ENCODE measurements at regions not wholly inside any gene's neighbourhood (a gene's known extent, or its start where the extent isn't known, plus 50 kb on each side); places are given as distances from the start of the nearest gene placed in this dataset.
"Not testable (repeated sequence)": the region's sequence is repeated elsewhere in the genome, so short reads cannot be mapped to it uniquely, and the experiment has no call there.

DNA sequence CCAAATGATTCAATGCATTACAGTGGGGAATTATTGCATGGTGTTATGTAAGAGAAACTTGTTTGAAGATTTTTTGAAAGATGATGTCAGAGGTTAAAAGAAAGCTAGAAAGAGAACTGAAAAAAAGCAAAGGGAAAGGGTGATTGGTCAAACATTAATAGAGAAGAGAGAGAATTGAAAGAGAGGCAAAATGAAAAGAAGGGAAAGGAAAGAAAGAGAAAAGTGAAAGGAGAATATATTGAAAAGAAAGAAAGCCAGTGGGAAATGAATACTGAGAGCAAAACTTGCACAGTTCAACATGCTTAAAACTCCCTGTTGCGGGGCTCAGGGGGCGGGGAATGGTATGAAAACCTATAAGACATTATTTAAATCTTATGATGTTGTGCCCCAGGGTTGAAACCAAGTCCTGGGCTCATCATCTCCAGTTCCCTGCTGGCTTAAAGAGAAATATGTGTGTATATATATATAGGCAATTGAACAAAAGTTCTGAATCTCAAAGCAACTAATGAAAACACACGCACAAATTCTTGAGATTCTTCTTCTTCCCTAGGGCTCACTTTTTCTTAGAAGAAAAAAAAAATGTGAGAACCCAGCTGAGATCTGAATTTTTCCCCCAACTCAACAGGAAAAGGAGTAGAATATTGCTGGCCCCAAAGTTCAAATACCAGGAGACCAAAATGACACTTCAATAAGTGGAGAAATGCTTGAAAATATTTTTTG lies 2045.9 kb upstream of the CELF4 start:
- no peak for DNase-seq

GRCh38 chr18:39607034-39607433 lies 2041.4 kb upstream of the CELF4 start:
- DNase-seq, result no peak

GRCh38 chr18:39604836-39605235 lies 2039.2 kb upstream of the CELF4 start:
- no peak for DNase-seq

DNA sequence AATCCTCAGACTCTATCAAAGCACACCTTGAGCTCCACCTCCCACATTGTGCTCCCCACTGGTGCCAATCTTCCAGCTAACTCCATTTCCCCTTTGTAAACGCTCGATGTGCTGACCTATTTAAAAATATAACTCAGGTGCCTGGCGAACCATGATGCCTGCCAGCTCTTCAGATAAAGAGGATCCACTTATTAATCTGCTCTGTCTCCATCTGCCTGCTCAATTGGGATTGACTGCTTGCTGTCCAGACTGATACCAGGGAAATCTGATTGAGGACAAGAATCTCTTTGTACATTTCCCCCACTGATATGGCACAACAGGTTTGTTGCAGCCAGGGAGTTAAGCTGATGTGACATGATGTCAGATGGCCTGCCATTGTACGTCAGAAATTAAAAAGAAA lies 2036.5 kb upstream of the CELF4 start:
- no peak for DNase-seq

GRCh38 chr18:39600894-39601293 lies 2035.3 kb upstream of the CELF4 start:
- DNase-seq, result no peak

DNA sequence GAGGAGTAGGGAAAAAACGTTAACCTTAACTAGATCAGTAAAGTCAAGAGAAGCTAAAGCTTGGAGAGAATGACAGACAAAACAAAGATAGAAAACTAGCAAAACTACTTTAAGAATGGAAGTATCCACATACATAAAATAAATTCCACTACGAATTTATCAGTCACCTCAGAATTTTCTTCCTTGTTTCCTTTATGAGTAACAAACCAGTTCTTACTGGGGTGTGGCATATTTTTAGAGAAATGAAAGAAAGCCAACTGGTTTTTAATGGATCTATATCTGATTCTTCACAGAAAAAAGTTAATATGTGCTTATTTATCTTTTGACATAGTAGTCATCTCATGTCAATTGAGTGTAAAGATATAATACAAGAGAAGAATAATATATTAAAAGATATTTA lies 2033.7 kb upstream of the CELF4 start:
- no peak for DNase-seq

DNA sequence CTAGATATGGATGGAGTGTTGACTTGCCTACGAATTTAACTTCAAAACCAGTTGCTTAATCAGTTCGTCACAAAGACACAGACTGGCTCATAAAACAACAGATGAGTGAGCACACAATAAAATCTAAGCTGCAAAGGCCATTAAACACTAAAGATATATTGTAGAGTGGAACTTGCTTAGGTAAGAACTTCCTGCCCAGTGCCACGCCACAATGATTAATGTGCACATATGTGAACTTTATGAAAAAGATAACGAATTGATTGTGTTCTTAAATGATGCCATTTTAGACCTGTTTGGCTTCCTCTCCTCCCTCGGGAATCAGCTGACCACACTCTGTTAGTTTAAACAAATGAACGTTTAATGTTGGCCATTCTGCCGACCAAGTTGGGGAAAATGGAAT lies 2031.3 kb upstream of the CELF4 start:
- DNase-seq, result no peak

- DNase-seq, result no peak
Measured at GRCh38 chr18:39596221-39596620, 2030.6 kb upstream of the CELF4 start.

GRCh38 chr18:39594206-39594605 lies 2028.6 kb upstream of the CELF4 start:
- no peak for DNase-seq

DNA sequence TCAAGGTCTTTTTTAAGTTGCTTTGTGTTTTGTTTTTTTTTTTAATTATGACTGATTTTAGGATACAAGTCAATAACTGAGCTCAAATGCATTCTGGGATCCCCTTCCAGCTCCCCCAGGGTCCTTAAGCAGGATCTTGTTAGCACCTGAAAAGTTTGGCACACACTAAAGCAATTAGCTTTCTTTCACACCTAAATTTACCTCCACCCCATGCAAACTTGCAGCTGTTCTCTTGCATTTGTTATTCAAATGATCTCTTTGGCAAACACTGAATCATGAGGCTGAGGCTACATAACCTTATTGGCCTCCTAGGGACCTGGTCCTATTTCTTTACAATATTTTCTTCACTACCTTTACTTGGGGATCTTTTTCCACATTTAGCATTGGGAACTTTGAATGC lies 2026.1 kb upstream of the CELF4 start:
- DNase-seq, result no peak

- no peak for DNase-seq
Measured at GRCh38 chr18:39589496-39589895, 2023.9 kb upstream of the CELF4 start.

GRCh38 chr18:39587586-39587985 lies 2022.0 kb upstream of the CELF4 start:
- no peak for DNase-seq

DNA sequence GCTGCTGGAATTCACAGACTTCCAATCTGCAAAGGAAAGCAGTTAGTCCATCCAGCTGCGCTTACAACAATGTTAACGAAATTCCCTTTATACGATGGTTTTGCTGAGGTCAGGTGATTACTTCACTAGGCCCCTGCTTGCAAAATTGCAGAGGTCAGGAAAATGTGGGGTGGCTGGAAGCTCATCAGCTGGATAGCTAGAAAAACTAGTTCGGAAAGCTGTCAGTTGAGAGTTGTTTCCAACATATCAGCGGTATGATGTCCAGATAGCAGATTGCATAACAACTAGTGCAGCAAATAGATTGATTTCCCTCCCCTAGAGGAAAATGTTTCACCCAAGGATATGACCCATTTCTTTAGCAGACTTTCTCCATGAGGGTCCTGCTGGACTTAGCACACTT lies 2021.1 kb upstream of the CELF4 start:
- DNase-seq, result no peak

- no peak for DNase-seq
Measured at GRCh38 chr18:39574897-39575296, 2009.3 kb upstream of the CELF4 start.

- DNase-seq, result peak; percentile 8
Measured at GRCh38 chr18:39571511-39571910, 2005.9 kb upstream of the CELF4 start.

DNA sequence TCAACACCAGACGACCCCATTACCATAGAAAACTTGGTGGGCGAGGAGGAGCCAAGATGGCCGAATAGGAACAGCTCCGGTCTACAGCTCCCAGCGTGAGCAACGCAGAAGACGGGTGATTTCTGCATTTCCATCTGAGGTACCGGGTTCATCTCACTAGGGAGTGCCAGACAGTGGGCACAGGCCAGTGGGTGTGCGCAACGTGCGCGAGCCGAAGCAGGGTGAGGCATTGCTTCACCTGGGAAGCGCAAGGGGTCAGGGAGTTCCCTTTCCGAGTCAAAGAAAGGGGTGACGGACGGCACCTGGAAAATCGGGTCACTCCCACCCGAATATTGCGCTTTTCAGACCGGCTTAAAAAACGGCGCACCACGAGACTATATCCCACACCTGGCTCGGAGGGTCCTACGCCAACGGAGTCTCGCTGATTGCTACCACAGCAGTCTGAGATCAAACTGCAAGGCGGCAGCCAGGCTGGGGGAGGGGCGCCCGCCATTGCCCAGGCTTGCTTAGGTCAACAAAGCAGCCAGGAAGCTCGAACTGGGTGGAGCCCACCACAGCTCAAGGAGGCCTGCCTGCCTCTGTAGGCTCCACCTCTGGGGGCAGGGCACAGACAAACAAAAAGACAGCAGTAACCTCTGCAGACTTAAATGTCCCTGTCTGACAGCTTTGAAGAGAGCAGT lies 2000.1 kb upstream of the CELF4 start:
- DNase-seq, result not testable (repeated sequence)

DNA sequence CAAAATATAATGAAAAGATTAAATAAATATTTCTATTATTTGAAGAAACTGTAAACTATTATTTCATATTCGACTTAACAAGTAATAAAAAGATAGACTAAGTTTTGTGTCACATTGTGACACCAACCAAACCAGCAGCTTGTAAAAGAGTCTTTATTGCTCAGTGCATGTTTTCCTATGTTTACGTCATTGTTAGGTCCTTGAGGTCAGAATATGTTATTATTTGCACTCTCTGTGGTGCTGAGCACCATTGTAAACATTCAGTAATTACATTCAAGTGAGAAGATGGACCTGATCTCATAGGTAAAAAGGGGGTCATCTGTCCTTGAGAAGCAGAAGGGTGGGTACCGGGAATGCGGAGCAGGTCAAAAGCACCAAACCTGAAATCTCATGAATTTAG lies 1999.1 kb upstream of the CELF4 start:
- peak; percentile 3 for DNase-seq

- DNase-seq, result no peak
Measured at GRCh38 chr18:39561126-39561525, 1995.5 kb upstream of the CELF4 start.

- DNase-seq, result no peak
Measured at GRCh38 chr18:39558658-39559057, 1993.1 kb upstream of the CELF4 start.

DNA sequence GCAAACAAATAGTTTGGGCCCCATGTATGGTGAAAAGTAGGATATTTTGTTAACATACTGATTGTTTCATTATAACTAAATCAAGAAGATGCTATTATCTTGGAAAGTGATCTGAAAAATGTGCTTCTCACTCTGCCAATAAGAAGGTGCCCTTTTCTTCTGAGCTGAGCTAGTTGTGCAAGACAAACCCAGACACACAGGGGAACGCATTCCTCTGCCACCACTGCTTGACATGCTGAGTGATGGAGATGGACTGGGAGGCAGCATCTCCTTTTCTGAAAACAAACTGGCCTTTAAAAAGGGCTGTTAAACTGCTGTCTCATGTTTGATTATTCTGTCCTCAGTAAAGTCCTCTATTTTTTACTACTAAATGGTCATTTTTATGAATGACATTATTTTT lies 1989.9 kb upstream of the CELF4 start:
- no peak for DNase-seq

GRCh38 chr18:39550701-39551100 lies 1985.1 kb upstream of the CELF4 start:
- DNase-seq, result no peak

GRCh38 chr18:39549144-39549543 lies 1983.5 kb upstream of the CELF4 start:
- no peak for DNase-seq

DNA sequence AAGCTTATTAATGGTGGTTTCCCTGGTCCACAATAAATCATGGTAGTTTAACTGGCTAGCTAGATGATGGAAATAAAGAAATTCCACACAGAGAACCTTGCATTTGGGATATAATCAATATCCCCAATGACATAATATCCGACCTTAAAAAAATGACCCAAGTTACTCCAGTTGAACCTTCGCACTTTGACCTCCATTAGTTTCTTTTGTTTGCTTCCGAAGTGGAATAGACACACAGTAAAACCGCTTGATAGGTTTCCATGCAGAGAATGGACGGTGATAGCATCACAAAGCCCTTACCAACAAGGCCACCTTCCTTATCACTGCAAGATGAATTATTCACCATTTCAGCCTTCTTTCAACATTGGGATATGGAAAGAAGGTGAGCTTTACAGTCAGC lies 1966.1 kb upstream of the CELF4 start:
- DNase-seq, result no peak

GRCh38 chr18:39529358-39529757 lies 1963.8 kb upstream of the CELF4 start:
- no peak for DNase-seq

- DNase-seq, result no peak
Measured at GRCh38 chr18:39527465-39527864, 1961.9 kb upstream of the CELF4 start.

Data from NCI-H1092 treated with DMSO at 0.1 percent for 48 hours (cell line).